Muscle of leg (tissue), 3 donors: ENCODE measurements at regions not wholly inside any gene's neighbourhood (a gene's known extent, or its start where the extent isn't known, plus 50 kb on each side); places are given as distances from the start of the nearest gene placed in this dataset.

Experiments
- DNase-seq: peaks from one replicate; pipeline ENCODE4 v3.0.0; 2013
- H3K27ac ChIP-seq: one replicate; pipeline ENCODE4 v1.5.1; 2013; ENCODE audit warnings: mild to moderate bottlenecking, low read length, control low read depth
- H3K27me3 ChIP-seq: one replicate; pipeline ENCODE4 v1.6.1; 2013; ENCODE audit warnings: low read length; ENCODE audit not compliant: control insufficient read depth, insufficient read depth
- H3K36me3 ChIP-seq: one replicate; pipeline ENCODE4 v1.6.1; 2013; ENCODE audit warnings: low read length; ENCODE audit not compliant: control insufficient read depth, insufficient read depth
- H3K4me1 ChIP-seq: one replicate; pipeline ENCODE4 v1.6.1; 2013; ENCODE audit warnings: low read length; ENCODE audit not compliant: control insufficient read depth, insufficient read depth
- H3K4me3 ChIP-seq: one replicate; pipeline ENCODE4 v1.5.1; 2013; ENCODE audit warnings: low read length, control low read depth
- H3K9me3 ChIP-seq: replicated peaks from 2 replicates; pipeline ENCODE4 v1.6.1; 2013; ENCODE audit warnings: low read depth, low read length; ENCODE audit not compliant: control insufficient read depth
- WGBS: methylation state at CpG from one replicate; pipeline ENCODE4 v1.1.5; 2013; ENCODE audit warnings: missing lambda C conversion rate; ENCODE audit not compliant: insufficient coverage; 5-methylcytosine and 5-hydroxymethylcytosine counted together

- H3K4me3 ChIP-seq, result no peak overlapping the region
- H3K36me3 ChIP-seq, result no peaks in the 10 kb centered on the region
- no peaks in the 10 kb centered on the region for H3K27me3 ChIP-seq
- no peaks in the 10 kb centered on the region for H3K9me3 ChIP-seq
- 92% methylated on average over 2 of the region's 3 CpGs for WGBS
- no peak overlapping the region for H3K27ac ChIP-seq
- DNase-seq, result no peak
- no peaks in the 10 kb centered on the region for H3K4me1 ChIP-seq
Observed at GRCh38 chr11:23022854-23023253, 162.6 kb upstream of the CCDC179 start.

DNA sequence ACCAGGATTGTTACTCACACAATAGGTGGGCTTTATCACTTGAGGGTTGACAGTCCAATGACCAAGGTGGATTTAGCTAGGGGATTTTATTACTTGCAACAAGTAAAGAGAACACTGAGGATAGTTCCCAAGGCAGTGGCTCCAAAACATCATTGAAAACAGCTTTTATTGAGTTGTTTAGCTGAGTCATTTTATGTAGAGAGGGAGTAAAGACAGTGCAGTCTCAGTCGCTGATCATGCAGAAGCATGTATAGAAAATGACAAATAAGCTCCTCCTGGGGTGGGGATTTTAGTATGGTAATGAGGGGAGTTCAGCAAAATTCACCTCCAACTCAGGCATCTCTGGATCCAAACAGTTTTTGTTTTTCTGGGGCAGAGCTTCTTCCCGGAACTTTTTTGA, 163.0 kb upstream of the CCDC179 start:
- no peaks in the 10 kb centered on the region for H3K27me3 ChIP-seq
- no peak for DNase-seq
- no CpG with 5 or more reads among the region's 2 CpGs for WGBS
- no peaks in the 10 kb centered on the region for H3K4me1 ChIP-seq
- H3K36me3 ChIP-seq, result no peaks in the 10 kb centered on the region
- no peak overlapping the region for H3K4me3 ChIP-seq
- no peaks in the 10 kb centered on the region for H3K9me3 ChIP-seq
- H3K27ac ChIP-seq, result no peak overlapping the region

GRCh38 chr11:23041001-23041503, 180.8 kb upstream of the CCDC179 start:
- Histone ChIP-seq H3K4me3 (no peak overlapping the region), H3K27me3 (no peaks in the 10 kb centered on the region), H3K9me3 (no peaks in the 10 kb centered on the region), H3K36me3 (no peaks in the 10 kb centered on the region), H3K27ac (no peak overlapping the region), H3K4me1 (no peaks in the 10 kb centered on the region)
- DNase-seq, result no peak
- 63% methylated on average over 3 of the region's 3 CpGs for WGBS

DNA sequence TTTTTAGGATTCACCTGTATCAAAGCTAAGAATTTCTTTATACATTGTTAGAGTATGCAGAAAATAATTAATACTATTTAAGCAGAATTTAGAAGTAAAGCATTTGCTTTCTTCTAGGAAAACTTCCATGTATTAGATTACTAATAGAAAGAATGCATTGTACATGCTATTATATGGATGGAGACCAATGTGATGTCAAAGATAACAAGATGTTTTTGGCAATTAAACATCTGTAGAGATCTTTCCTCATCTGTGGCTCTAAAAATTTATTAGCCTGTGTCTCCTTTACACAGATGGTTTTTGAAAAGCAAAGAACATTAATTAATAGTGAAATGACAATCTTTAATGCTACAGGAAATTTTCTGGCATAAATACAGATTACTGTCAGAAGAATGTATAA, 198.4 kb upstream of the CCDC179 start:
- H3K36me3 ChIP-seq, result no peaks in the 10 kb centered on the region
- no peak overlapping the region for H3K4me3 ChIP-seq
- no peaks in the 10 kb centered on the region for H3K27me3 ChIP-seq
- no peaks in the 10 kb centered on the region for H3K4me1 ChIP-seq
- no peaks in the 10 kb centered on the region for H3K9me3 ChIP-seq
- DNase-seq, result no peak
- no peak overlapping the region for H3K27ac ChIP-seq

DNA sequence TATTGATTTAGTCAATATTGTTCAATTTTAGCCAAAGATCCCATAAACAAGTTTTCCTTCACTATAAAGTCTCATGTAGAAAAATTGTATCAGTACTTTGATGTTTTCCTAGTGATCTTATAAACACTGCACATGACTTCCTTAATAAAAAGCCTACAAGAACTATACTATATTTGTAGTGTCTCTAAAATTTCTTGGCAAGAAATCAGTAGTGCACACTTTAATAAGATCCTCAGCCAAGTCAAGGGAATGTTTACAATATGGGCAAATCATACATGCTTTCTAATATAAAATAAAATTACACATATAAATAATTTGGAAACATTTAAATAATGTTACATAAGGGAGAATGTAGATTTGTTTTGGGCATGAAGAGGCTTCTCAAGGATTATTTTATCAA, 203.0 kb upstream of the CCDC179 start:
- Histone ChIP-seq H3K27ac (no peak overlapping the region), H3K4me3 (no peak overlapping the region), H3K9me3 (no peaks in the 10 kb centered on the region), H3K27me3 (no peaks in the 10 kb centered on the region), H3K36me3 (no peaks in the 10 kb centered on the region), H3K4me1 (no peaks in the 10 kb centered on the region)
- DNase-seq, result peak; percentile 4

- DNase-seq, result peak; percentile 11
- H3K36me3 ChIP-seq, result no peaks in the 10 kb centered on the region
- no peak overlapping the region for H3K4me3 ChIP-seq
- no peaks in the 10 kb centered on the region for H3K9me3 ChIP-seq
- no peaks in the 10 kb centered on the region for H3K27me3 ChIP-seq
- no peaks in the 10 kb centered on the region for H3K4me1 ChIP-seq
- H3K27ac ChIP-seq, result no peak overlapping the region
- WGBS, result no CpG with 5 or more reads among the region's 5 CpGs
Observed at GRCh38 chr11:23078289-23078971, 218.2 kb upstream of the CCDC179 start.

- Histone ChIP-seq H3K36me3 (no peaks in the 10 kb centered on the region), H3K4me3 (no peak overlapping the region), H3K4me1 (no peaks in the 10 kb centered on the region), H3K27ac (no peak overlapping the region), H3K27me3 (no peaks in the 10 kb centered on the region), H3K9me3 (no peaks in the 10 kb centered on the region)
- WGBS, result no CpG with 5 or more reads among the region's 3 CpGs
- DNase-seq, result peak; percentile 11
Observed at GRCh38 chr11:23079382-23079813, 219.1 kb upstream of the CCDC179 start.

GRCh38 chr11:23087407-23087806, 227.1 kb upstream of the CCDC179 start:
- DNase-seq, result no peak
- Histone ChIP-seq H3K27me3 (no peaks in the 10 kb centered on the region), H3K4me1 (no peaks in the 10 kb centered on the region), H3K27ac (no peak overlapping the region), H3K9me3 (no peaks in the 10 kb centered on the region), H3K4me3 (no peak overlapping the region), H3K36me3 (no peaks in the 10 kb centered on the region)
- WGBS, result 100% methylated on average over 1 of the region's 4 CpGs

- Histone ChIP-seq H3K27me3 (no peaks in the 10 kb centered on the region), H3K27ac (no peak overlapping the region), H3K36me3 (no peaks in the 10 kb centered on the region), H3K9me3 (no peaks in the 10 kb centered on the region), H3K4me3 (no peak overlapping the region), H3K4me1 (no peaks in the 10 kb centered on the region)
- DNase-seq, result no peak
- no CpG with 5 or more reads among the region's 2 CpGs for WGBS
Observed at GRCh38 chr11:23090659-23091058, 230.4 kb upstream of the CCDC179 start.

DNA sequence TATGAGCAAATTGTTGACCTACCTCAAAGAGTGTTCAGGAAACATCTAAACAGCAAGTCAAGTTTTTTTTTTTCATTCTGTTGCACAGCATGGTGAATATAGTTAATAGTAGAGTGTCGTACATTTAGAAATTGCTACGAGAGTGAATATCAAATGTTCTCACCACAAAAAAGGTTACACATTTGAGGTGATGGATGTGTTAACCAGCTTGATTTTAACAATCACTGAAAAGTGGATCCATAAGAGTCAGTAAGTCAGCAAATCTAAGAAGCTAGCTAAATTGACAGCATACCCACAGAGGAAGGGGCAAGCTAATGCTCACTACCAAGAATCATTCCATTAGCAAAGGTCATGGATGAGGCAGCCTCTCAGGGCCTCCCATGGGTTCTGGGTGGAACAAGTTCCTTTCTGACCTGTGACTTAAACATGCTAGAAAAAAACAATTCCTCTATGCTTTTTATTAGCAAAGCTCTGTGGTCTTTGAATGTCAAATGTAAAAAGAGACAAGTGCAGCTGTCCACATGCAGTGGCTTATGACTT, 235.4 kb upstream of the CCDC179 start:
- Histone ChIP-seq H3K9me3 (no peaks in the 10 kb centered on the region), H3K4me1 (no peaks in the 10 kb centered on the region), H3K36me3 (no peaks in the 10 kb centered on the region), H3K27ac (no peak overlapping the region), H3K27me3 (no peaks in the 10 kb centered on the region), H3K4me3 (no peak overlapping the region)
- WGBS, result no CpG with 5 or more reads among the region's 2 CpGs
- DNase-seq, result no peak

DNA sequence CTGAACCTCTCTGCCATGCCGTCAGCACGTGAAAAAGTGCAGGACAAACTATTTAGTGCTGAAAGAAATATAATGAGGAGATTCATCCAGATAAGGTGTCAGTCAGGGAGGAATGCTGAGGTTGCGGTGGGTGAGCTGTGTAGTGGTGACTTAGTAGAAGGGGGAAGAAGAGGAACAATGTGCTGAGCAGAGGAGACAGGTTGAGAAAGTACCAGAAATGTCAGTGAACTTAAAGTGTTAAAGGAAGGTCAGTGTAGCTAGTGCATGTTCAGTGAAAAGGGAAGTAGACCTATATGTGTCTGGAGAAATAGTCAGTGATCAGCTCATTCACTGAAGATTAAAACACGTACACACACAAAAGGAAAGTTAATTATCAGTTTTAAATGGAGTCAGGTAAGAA, 237.6 kb upstream of the CCDC179 start:
- H3K9me3 ChIP-seq, result no peaks in the 10 kb centered on the region
- H3K4me3 ChIP-seq, result no peak overlapping the region
- H3K36me3 ChIP-seq, result no peaks in the 10 kb centered on the region
- H3K4me1 ChIP-seq, result no peaks in the 10 kb centered on the region
- no peaks in the 10 kb centered on the region for H3K27me3 ChIP-seq
- WGBS, result 53% methylated on average over 2 of the region's 4 CpGs
- no peak overlapping the region for H3K27ac ChIP-seq
- no peak for DNase-seq
